ENCODE measurements at regions not wholly inside any gene's neighbourhood (a gene's known extent, or its start where the extent isn't known, plus 50 kb on each side); places are given as distances from the start of the nearest gene placed in this dataset.
"Not testable (repeated sequence)": the region's sequence is repeated elsewhere in the genome, so short reads cannot be mapped to it uniquely, and the experiment has no call there.

DNA sequence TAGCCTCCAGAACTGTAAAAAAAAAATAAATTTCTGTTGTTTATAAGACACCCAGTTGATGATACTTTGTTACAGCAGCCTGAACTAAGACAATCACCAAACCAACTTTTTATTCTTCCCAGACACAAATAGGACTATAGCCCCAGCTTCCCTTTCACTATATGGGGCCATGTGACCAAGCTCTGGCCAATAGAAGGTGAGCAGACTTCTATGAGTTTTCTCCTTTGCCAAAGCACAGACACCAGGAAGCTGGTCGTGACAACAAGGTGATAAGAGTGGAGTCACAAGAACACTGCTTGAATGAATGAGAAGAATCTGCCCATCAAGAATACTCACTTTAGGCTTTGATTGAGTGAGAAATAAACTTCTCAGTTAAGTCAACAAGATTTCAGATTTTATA, 217.7 kb downstream of the DEPDC1B start:
- Mint-ChIP-seq H3K9me3 (peaks cover 3% of the 10 kb centered on the region), H3K36me3 (ENCODE audit: low read depth) (no peaks in the 10 kb centered on the region), H3K4me3 (no peak overlapping the region), H3K27ac (no peak overlapping the region), H3K27me3 (ENCODE audit: low read depth, poor library complexity) (no peaks in the 10 kb centered on the region), H3K4me1 (peaks cover 6% of the 10 kb centered on the region)
- no peak for DNase-seq
- TF ChIP-seq CTCF (IDR thresholded peaks at IDR 0.05), result no peak

- no peak for DNase-seq
- Mint-ChIP-seq H3K4me3 (no peak overlapping the region), H3K27me3 (ENCODE audit: low read depth, poor library complexity) (no peaks in the 10 kb centered on the region), H3K4me1 (peaks cover 5% of the 10 kb centered on the region), H3K9me3 (peaks cover 3% of the 10 kb centered on the region), H3K27ac (no peak overlapping the region), H3K36me3 (ENCODE audit: low read depth) (no peaks in the 10 kb centered on the region)
- no peak for TF ChIP-seq CTCF (IDR thresholded peaks at IDR 0.05)
These were observed 220.4 kb downstream of the DEPDC1B start for GRCh38 chr5:60479542-60479941.

- Mint-ChIP-seq H3K36me3 (ENCODE audit: low read depth) (no peaks in the 10 kb centered on the region), H3K27me3 (ENCODE audit: low read depth, poor library complexity) (no peaks in the 10 kb centered on the region), H3K9me3 (peaks cover 3% of the 10 kb centered on the region), H3K4me1 (peaks cover 5% of the 10 kb centered on the region), H3K4me3 (no peak overlapping the region), H3K27ac (no peak overlapping the region)
- no peak for TF ChIP-seq CTCF (IDR thresholded peaks at IDR 0.05)
- DNase-seq, result no peak
These were observed 222.1 kb downstream of the DEPDC1B start for GRCh38 chr5:60477849-60478248.

GRCh38 chr5:60473654-60474053, 226.3 kb downstream of the DEPDC1B start:
- no peaks in the 10 kb centered on the region for H3K27me3 Mint-ChIP-seq (ENCODE audit: low read depth, poor library complexity)
- peaks cover 15% of the 10 kb centered on the region for H3K9me3 Mint-ChIP-seq
- no peak overlapping the region for H3K4me3 Mint-ChIP-seq
- H3K36me3 Mint-ChIP-seq (ENCODE audit: low read depth), result no peaks in the 10 kb centered on the region
- no peak for TF ChIP-seq CTCF (IDR thresholded peaks at IDR 0.05)
- peaks cover 5% of the 10 kb centered on the region for H3K4me1 Mint-ChIP-seq
- DNase-seq, result no peak
- H3K27ac Mint-ChIP-seq, result no peak overlapping the region

- DNase-seq; H3K4me1 Mint-ChIP-seq; H3K4me3 Mint-ChIP-seq; H3K36me3 Mint-ChIP-seq (ENCODE audit: low read depth); H3K27ac Mint-ChIP-seq; H3K27me3 Mint-ChIP-seq (ENCODE audit: low read depth, poor library complexity): not testable (repeated sequence)
- peaks cover 15% of the 10 kb centered on the region for H3K9me3 Mint-ChIP-seq
These were observed 226.9 kb downstream of the DEPDC1B start for GRCh38 chr5:60473027-60473426.

DNA sequence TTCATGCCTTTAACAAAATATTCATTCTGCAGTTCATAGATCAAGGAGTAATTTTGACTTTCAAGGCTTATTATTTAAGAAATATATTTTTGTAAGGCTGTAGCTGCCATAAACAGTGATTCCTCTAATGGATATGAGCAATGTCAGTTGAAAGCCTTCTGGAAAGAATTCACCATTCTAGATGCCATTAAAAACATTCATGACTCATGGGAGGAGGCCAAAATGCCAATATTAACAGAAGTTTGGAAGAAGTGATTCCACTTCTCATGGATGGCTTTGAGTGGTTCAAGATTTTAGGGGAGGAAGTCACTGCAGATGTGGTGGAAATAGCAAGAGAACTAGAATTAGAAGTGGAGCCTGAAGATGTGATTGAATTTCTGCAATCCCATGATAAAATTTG, 229.1 kb downstream of the DEPDC1B start:
- peaks cover 13% of the 10 kb centered on the region for H3K9me3 Mint-ChIP-seq
- TF ChIP-seq CTCF (IDR thresholded peaks at IDR 0.05), result no peak
- no peak for DNase-seq
- no peaks in the 10 kb centered on the region for H3K27me3 Mint-ChIP-seq (ENCODE audit: low read depth, poor library complexity)
- H3K4me1 Mint-ChIP-seq, result peaks cover 5% of the 10 kb centered on the region
- H3K27ac Mint-ChIP-seq, result no peak overlapping the region
- H3K36me3 Mint-ChIP-seq (ENCODE audit: low read depth), result no peaks in the 10 kb centered on the region
- H3K4me3 Mint-ChIP-seq, result no peak overlapping the region
